GM12875 (cell line): ENCODE measurements at regions not wholly inside any gene's neighbourhood (a gene's known extent, or its start where the extent isn't known, plus 50 kb on each side); places are given as distances from the start of the nearest gene placed in this dataset.
"Not testable (repeated sequence)": the region's sequence is repeated elsewhere in the genome, so short reads cannot be mapped to it uniquely, and the experiment has no call there.

Experiments used
- H3K4me3 ChIP-seq: one replicate; pipeline ENCODE4 v1.5.1; 2011; ENCODE audit warnings: low read depth, low read length, control low read depth
- CTCF ChIP-seq: IDR thresholded peaks from 2 replicates; pipeline ENCODE4 v1.5.1; 2011; ENCODE audit warnings: low read depth, mild to moderate bottlenecking, control low read depth, inconsistent platforms, low read length, moderate library complexity, borderline replicate concordance; ENCODE audit not compliant: insufficient read depth

DNA sequence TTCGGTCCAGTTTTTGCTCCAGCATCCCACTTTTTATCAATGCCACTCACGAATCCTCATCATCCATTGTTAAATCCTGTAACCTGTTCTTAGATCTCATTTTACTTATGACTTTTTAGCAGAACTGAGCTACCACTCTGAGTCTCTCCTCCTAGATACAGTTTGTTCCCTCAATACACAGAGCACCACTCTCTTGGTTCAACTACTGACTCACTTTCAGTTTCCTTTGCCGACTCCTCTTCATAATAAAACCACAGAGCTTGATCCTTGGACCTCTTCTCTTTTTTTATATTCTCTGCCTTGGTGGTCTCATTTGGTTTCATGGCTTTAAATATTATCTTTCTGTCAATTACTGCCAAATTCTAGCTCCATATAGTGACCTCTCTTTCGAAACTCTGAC, 150.3 kb downstream of the SLITRK5 start:
- H3K4me3 ChIP-seq: no peak overlapping the region
- TF ChIP-seq CTCF: no peak

DNA sequence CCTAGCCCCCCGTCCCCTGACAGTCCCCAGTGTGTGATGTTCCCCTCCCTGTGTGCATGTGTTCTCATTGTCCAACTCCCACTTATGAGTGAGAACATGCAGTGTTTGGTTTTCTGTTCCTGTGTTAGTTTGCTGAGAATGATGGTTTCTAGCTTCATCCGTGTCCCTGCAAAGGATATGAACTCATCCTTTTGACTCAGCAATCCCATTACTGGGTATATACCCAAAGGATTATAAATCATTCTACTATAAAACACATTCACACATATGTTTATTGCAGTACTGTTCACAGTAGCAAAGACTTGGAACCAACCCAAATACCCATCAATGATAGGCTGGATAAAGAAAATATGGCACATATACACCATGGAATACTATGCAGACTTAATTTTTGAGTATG, 155.1 kb downstream of the SLITRK5 start:
- H3K4me3 ChIP-seq: not testable (repeated sequence)

- no peak overlapping the region for H3K4me3 ChIP-seq
- TF ChIP-seq CTCF: no peak
Measured at GRCh38 chr13:87827479-87827878, 156.3 kb downstream of the SLITRK5 start.

DNA sequence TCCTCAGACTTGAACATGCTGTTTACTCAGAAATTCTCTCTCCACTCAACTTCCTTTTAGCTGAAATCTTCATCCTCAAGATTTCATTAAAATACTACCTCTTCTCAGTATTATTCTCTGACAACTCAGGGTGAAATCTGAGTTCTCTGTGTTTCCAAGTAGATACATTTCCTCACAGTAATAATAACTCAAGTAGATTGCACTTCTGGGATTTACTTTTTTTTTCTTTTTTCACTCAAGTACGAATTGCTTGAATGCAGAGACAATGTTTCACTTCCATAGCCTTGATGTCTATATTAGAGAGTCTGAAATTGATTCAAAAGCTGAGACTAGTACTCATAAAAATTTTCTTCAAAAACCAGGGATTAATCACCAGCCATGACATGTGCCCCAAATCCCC, 166.4 kb downstream of the SLITRK5 start:
- no peak overlapping the region for H3K4me3 ChIP-seq
- no peak for TF ChIP-seq CTCF

DNA sequence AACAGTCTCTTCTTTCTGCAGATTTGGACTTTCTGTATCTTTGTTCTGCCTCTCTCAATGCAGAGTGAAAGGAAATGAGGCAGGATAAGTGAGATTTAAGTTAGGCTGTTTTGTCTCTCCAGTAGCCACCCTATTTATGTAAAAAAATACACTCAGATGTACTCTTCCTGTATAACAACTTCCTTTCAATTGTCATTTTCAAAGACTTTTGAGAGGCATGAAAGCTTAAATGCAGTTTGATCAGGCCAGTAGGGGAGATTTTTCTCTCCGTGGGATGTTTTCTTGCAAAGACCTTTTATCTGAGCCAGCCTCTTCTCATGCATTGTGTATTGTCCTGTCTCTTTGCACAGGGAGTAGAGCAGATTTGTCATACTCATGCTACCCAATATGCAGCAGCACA, 166.8 kb downstream of the SLITRK5 start:
- TF ChIP-seq CTCF: no peak

GRCh38 chr13:87851410-87851809, 180.2 kb downstream of the SLITRK5 start:
- H3K4me3 ChIP-seq: no peak overlapping the region
- no peak for TF ChIP-seq CTCF

More for the DNA sequence above, 166.8 kb downstream of the SLITRK5 start:
- H3K4me3 ChIP-seq: no peak overlapping the region

DNA sequence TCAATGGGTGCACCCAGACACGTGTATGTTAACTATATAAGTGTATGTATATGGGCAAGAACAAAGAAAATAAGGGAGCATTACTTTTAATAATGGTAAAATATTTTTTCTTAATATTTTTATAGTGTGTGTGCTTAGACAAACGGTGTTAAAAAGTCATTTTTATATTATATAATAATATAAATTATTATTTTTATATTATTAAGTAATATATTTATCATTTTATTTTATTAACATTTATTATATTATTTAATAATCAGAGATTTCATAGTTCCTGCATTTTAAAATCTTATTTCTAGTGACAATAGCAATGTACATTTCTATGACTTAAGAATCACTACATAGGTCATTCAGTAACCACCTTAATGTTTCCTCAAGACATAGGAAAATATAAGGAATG, 184.4 kb downstream of the SLITRK5 start:
- H3K4me3 ChIP-seq: no peak overlapping the region
- TF ChIP-seq CTCF: no peak

- TF ChIP-seq CTCF: no peak
- no peak overlapping the region for H3K4me3 ChIP-seq
Measured at GRCh38 chr13:87859261-87859660, 188.1 kb downstream of the SLITRK5 start.
